Astrocyte of the spinal cord (primary cell): ENCODE measurements at regions not wholly inside any gene's neighbourhood (a gene's known extent, or its start where the extent isn't known, plus 50 kb on each side); places are given as distances from the start of the nearest gene placed in this dataset.

Experiments used
- DNase-seq: peaks from one replicate; pipeline ENCODE4 v3.0.0; 2011; ENCODE audit warnings: low read depth, low spot score
- H3K4me3 ChIP-seq: 2 replicates; pipeline ENCODE4 v1.5.1; 2011; ENCODE audit warnings: low read depth, mild to moderate bottlenecking, low read length, moderate library complexity
- CTCF ChIP-seq: IDR thresholded peaks from 2 replicates; pipeline ENCODE4 v1.5.1; 2012; ENCODE audit warnings: low read depth, mild to moderate bottlenecking, low read length, inconsistent platforms
- in situ Hi-C: cut with HindIII; loops from 2 replicates; pipeline ENCODE4 v1.10.0; 2017; ENCODE audit warnings: low sequenced_read_pairs

- DNase-seq = no peak
- in situ Hi-C loops = no loop called here
- no peak for TF ChIP-seq CTCF
- H3K4me3 ChIP-seq = no peak overlapping the region
These were observed 275.7 kb downstream of the SHQ1 start for GRCh38 chr3:72572489-72573007.

- no peak for DNase-seq
- no peak overlapping the region for H3K4me3 ChIP-seq
- TF ChIP-seq CTCF = no peak
- in situ Hi-C loops = no loop called here
These were observed 276.6 kb downstream of the SHQ1 start for GRCh38 chr3:72571638-72572114.

DNA sequence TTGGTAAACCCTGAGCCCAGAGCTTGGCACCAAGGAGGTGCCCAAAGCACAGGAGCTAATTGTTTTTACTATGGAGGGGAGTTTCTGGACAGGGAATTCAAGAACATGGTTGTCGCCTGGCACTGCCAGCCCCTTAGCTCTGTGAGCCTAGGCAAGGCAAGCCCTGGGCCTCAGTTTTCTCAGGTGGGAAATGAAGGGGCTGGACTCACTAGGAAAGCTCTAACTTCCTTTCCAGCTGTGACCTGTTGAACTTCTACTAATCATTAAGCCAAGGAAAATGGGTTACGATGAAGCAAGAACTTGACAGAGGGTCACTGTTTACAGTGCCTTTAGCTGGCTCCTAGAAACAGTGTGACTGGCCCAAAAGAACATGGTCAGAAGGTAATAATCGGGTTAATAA is 277.2 kb downstream of the SHQ1 start:
- no peak for DNase-seq
- H3K4me3 ChIP-seq = no peak overlapping the region
- TF ChIP-seq CTCF = no peak
- in situ Hi-C loops = no loop called here

GRCh38 chr3:72569754-72570440 is 278.3 kb downstream of the SHQ1 start:
- DNase-seq = no peak
- in situ Hi-C loops = no loop called here
- no peak for TF ChIP-seq CTCF
- no peak overlapping the region for H3K4me3 ChIP-seq

GRCh38 chr3:72568083-72568482 is 280.2 kb downstream of the SHQ1 start:
- TF ChIP-seq CTCF = no peak
- in situ Hi-C loops = no loop called here
- H3K4me3 ChIP-seq = no peak overlapping the region
- DNase-seq = no peak

DNA sequence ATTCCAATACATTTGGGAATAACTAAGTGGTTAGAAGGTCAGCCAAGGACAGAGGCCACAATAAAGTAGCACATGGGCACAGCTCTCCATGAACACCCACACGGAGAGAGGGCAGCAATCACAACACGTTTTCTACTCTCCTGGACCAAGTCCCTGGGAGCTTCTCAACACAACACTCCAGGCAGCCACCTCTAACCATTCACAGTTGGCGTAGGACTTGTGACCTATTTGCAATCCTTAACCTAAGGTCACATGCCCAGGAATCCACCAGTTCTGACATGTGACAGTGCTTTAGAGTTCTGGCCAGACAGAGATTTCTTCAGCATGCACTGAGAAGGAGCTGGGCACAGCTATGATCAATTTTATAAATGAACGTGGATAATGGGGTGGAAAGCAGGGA is 280.8 kb downstream of the SHQ1 start:
- in situ Hi-C loops = no loop called here
- no peak overlapping the region for H3K4me3 ChIP-seq
- no peak for DNase-seq
- no peak for TF ChIP-seq CTCF

DNA sequence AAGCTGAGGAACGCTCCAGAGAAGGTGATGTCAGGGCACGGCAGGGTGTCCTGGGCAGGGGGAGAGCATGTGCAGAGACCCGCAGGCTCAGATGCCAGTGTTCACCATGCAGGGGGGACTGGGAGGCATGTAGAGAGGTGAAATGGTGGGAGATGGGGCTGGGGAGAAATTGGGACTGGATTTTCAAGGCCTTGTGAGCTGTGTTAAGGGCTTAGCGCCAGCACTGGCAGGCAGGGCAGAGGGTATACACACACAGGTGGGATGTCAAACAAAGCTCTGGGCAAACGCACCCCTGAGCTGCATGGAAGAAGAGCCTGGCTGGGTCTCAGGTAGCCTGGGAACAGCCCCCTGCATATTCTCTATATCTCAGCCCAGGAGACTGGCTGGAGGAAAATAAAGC is 282.7 kb downstream of the SHQ1 start:
- DNase-seq = no peak
- no peak overlapping the region for H3K4me3 ChIP-seq
- no peak for TF ChIP-seq CTCF
- in situ Hi-C loops = no loop called here
